CD4-positive, alpha-beta T cell treated with Interleukin-4 for 1 hour (primary cell): ENCODE measurements at regions not wholly inside any gene's neighbourhood (a gene's known extent, or its start where the extent isn't known, plus 50 kb on each side); places are given as distances from the start of the nearest gene placed in this dataset.

Experiments used
- DNase-seq, 2 donors: peaks; one replicate each; pipeline ENCODE4 v3.0.0-alpha.2; 2020 to 2022

GRCh38 chr20:52859156-52859876 lies 112.8 kb upstream of the TSHZ2 start:
- no peak for DNase-seq

- DNase-seq: no peak
These were observed 119.4 kb upstream of the TSHZ2 start for GRCh38 chr20:52852714-52853113.

- DNase-seq: no peak
These were observed 124.3 kb upstream of the TSHZ2 start for GRCh38 chr20:52847731-52848359.

- DNase-seq: no peak
These were observed 125.0 kb upstream of the TSHZ2 start for GRCh38 chr20:52847029-52847660.

- DNase-seq: no peak
These were observed 127.1 kb upstream of the TSHZ2 start for GRCh38 chr20:52845044-52845443.

- no peak for DNase-seq
These were observed 128.7 kb upstream of the TSHZ2 start for GRCh38 chr20:52843425-52843824.

- DNase-seq: no peak
These were observed 131.2 kb upstream of the TSHZ2 start for GRCh38 chr20:52841003-52841402.

GRCh38 chr20:52840041-52840440 lies 132.1 kb upstream of the TSHZ2 start:
- no peak for DNase-seq

- DNase-seq: no peak
These were observed 133.5 kb upstream of the TSHZ2 start for GRCh38 chr20:52838510-52839241.

- DNase-seq: no peak
These were observed 134.8 kb upstream of the TSHZ2 start for GRCh38 chr20:52837378-52837777.

- no peak for DNase-seq
These were observed 138.3 kb upstream of the TSHZ2 start for GRCh38 chr20:52833901-52834300.

GRCh38 chr20:52832151-52832774 lies 139.9 kb upstream of the TSHZ2 start:
- DNase-seq: no peak

GRCh38 chr20:52830598-52830997 lies 141.6 kb upstream of the TSHZ2 start:
- DNase-seq: no peak

- no peak for DNase-seq
These were observed 143.0 kb upstream of the TSHZ2 start for GRCh38 chr20:52829111-52829510.

GRCh38 chr20:52828199-52828598 lies 144.0 kb upstream of the TSHZ2 start:
- no peak for DNase-seq

GRCh38 chr20:52826722-52827121 lies 145.4 kb upstream of the TSHZ2 start:
- no peak for DNase-seq

GRCh38 chr20:52826321-52826720 lies 145.8 kb upstream of the TSHZ2 start:
- no peak for DNase-seq

- DNase-seq: no peak
These were observed 147.5 kb upstream of the TSHZ2 start for GRCh38 chr20:52824494-52825216.

GRCh38 chr20:52823303-52823702 lies 148.9 kb upstream of the TSHZ2 start:
- no peak for DNase-seq

- DNase-seq: no peak
These were observed 151.4 kb upstream of the TSHZ2 start for GRCh38 chr20:52820641-52821292.

GRCh38 chr20:52818491-52818890 lies 153.7 kb upstream of the TSHZ2 start:
- DNase-seq: no peak

- no peak for DNase-seq
These were observed 154.2 kb upstream of the TSHZ2 start for GRCh38 chr20:52817981-52818380.
